ENCODE measurements at regions not wholly inside any gene's neighbourhood (a gene's known extent, or its start where the extent isn't known, plus 50 kb on each side); places are given as distances from the start of the nearest gene placed in this dataset.

- DNase-seq, result no peak
- Mint-ChIP-seq H3K4me3 (no peak overlapping the region), H3K9me3 (peaks cover 4% of the 10 kb centered on the region), H3K36me3 (ENCODE audit: insufficient read depth) (no peaks in the 10 kb centered on the region), H3K4me1 (ENCODE audit: low read depth) (peaks cover 4% of the 10 kb centered on the region), H3K27me3 (ENCODE audit: low read depth) (no peaks in the 10 kb centered on the region)
- no peak for ATAC-seq
Measured at GRCh38 chr3:28089527-28089897, 151.9 kb upstream of the CMC1 start.

DNA sequence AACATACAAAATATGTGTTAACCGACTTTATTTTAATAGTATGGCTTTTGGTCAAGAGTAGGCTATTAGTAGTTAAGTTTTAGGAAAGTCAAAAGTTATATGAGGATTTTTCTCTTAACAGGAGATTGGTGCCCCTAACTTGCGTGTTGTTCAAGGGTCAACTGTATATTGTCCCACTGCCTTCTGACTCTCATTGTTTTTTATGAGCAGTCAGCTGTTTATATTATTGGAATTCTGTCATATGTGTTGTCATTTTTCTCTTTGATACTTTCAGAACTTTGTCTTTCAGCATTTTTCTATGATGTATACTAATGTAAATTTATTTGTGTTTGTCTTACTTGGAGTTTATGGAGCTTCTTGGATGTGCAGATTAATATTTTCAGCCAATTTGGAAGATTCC, 142.1 kb upstream of the CMC1 start:
- no peaks in the 10 kb centered on the region for H3K27me3 Mint-ChIP-seq (ENCODE audit: low read depth)
- H3K36me3 Mint-ChIP-seq (ENCODE audit: insufficient read depth), result no peaks in the 10 kb centered on the region
- no peak overlapping the region for H3K4me3 Mint-ChIP-seq
- H3K9me3 Mint-ChIP-seq, result peaks cover 19% of the 10 kb centered on the region
- no peaks in the 10 kb centered on the region for H3K4me1 Mint-ChIP-seq (ENCODE audit: low read depth)
- no peak for ATAC-seq
- DNase-seq, result no peak

- DNase-seq, result no peak
- Mint-ChIP-seq H3K36me3 (ENCODE audit: insufficient read depth) (no peaks in the 10 kb centered on the region), H3K4me1 (ENCODE audit: low read depth) (no peaks in the 10 kb centered on the region), H3K4me3 (no peak overlapping the region), H3K27me3 (ENCODE audit: low read depth) (peaks cover 4% of the 10 kb centered on the region), H3K9me3 (peaks cover 19% of the 10 kb centered on the region)
- ATAC-seq, result no peak
Measured at GRCh38 chr3:28101705-28102104, 139.7 kb upstream of the CMC1 start.

GRCh38 chr3:28103861-28104260, 137.6 kb upstream of the CMC1 start:
- no peak overlapping the region for H3K4me3 Mint-ChIP-seq
- H3K4me1 Mint-ChIP-seq (ENCODE audit: low read depth), result no peaks in the 10 kb centered on the region
- peaks cover 4% of the 10 kb centered on the region for H3K27me3 Mint-ChIP-seq (ENCODE audit: low read depth)
- ATAC-seq (no peak), DNase-seq (no peak)
- no peaks in the 10 kb centered on the region for H3K36me3 Mint-ChIP-seq (ENCODE audit: insufficient read depth)
- H3K9me3 Mint-ChIP-seq, result peaks cover 19% of the 10 kb centered on the region

- Mint-ChIP-seq H3K36me3 (ENCODE audit: insufficient read depth) (no peaks in the 10 kb centered on the region), H3K9me3 (peaks cover 10% of the 10 kb centered on the region)
- ATAC-seq, result no peak
Measured at GRCh38 chr3:28104896-28105534, 136.4 kb upstream of the CMC1 start.

DNA sequence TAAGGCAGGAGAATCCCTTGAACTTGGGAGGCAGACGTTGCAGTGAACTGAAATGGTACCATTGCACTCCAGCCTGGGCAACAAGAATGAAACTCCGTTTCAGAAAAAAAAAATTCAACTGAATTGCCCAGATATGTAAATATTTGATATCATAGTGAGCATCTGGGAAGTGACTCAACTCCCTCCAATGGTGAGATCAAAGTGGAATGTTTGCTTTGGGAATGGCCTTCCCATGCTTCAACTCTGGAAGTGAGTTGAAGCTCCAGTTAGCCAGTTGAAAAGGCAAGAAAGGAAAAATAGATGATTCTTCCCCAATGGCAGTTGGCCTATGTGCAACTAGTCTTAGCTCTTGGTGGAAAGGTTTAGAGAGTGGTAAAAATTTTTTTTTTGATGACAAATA, 131.6 kb upstream of the CMC1 start:
- H3K4me3 Mint-ChIP-seq, result no peak overlapping the region
- H3K4me1 Mint-ChIP-seq (ENCODE audit: low read depth), result no peaks in the 10 kb centered on the region
- DNase-seq, result no peak
- ATAC-seq, result no peak
- H3K27me3 Mint-ChIP-seq (ENCODE audit: low read depth), result peaks cover under 1% of the 10 kb centered on the region
- no peaks in the 10 kb centered on the region for H3K36me3 Mint-ChIP-seq (ENCODE audit: insufficient read depth)
- no peaks in the 10 kb centered on the region for H3K9me3 Mint-ChIP-seq

More at GRCh38 chr3:28104896-28105534, 136.4 kb upstream of the CMC1 start:
- Mint-ChIP-seq H3K4me1 (ENCODE audit: low read depth) (no peaks in the 10 kb centered on the region), H3K4me3 (no peak overlapping the region), H3K27me3 (ENCODE audit: low read depth) (peaks cover 4% of the 10 kb centered on the region)
- DNase-seq, result no peak

DNA sequence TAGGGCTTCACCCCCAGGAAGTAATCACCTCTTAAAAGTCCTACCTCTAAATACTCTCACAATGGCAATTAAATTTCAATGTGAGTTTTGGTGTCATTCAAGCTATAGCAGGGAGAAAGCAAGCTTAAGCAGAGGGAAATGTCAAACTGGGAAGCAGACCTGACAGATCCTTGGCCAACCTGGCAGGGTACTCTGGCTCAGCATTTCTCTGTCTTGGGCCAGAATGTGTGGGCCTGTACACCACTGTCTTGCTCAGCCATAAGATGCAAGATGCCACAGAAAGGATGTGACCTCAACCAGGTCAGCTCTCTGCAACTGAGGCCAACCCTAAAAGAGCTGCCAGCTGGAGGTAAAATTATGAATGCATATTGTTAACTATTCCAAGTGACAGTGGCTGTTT, 130.6 kb upstream of the CMC1 start:
- Mint-ChIP-seq H3K4me1 (ENCODE audit: low read depth) (no peaks in the 10 kb centered on the region), H3K9me3 (no peaks in the 10 kb centered on the region), H3K36me3 (ENCODE audit: insufficient read depth) (no peaks in the 10 kb centered on the region), H3K27me3 (ENCODE audit: low read depth) (no peaks in the 10 kb centered on the region), H3K4me3 (no peak overlapping the region)
- DNase-seq (no peak), ATAC-seq (no peak)

DNA sequence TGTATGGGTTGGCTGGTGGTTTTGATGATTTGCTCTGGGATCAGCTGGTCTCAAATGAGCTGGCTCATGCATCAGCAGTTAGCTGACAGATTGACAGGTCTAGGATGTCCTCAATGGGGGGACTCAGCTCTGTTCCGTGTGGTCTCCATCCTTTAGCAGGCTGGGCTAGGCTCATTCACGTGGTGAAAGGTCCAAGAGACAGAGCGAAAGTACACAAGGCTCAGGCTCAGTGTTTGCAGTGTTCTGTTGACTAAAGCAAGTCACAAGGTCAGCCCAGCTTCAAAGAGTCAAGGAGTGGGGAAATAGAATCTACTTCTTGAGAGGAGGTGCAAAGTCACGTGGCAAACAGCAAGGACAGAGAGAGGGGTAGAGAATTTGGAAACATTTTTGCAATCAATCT, 126.5 kb upstream of the CMC1 start:
- Mint-ChIP-seq H3K27me3 (ENCODE audit: low read depth) (no peaks in the 10 kb centered on the region), H3K4me3 (no peak overlapping the region), H3K36me3 (ENCODE audit: insufficient read depth) (no peaks in the 10 kb centered on the region), H3K9me3 (no peaks in the 10 kb centered on the region), H3K4me1 (ENCODE audit: low read depth) (no peaks in the 10 kb centered on the region)
- ATAC-seq, result no peak
- no peak for DNase-seq

DNA sequence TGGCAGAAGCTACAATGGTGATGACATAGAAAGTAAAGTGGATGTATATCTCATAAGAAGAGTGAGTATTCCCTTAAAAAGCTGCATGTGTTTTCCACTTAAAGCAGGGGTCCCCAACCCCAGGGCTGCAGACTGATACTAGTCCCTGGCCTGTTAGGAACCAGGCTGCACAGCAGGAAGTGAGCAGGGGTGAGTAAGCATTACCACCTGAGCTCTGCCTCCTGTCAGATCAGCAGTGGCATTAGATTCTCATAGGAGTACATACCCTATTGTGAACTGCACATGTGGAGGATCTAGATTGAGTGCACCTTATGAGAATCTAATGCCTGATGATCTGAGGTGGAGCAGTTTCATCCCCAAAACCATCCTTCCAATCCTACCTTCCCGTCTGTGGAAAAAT, 126.1 kb upstream of the CMC1 start:
- Mint-ChIP-seq H3K36me3 (ENCODE audit: insufficient read depth) (no peaks in the 10 kb centered on the region), H3K9me3 (no peaks in the 10 kb centered on the region), H3K4me1 (ENCODE audit: low read depth) (no peaks in the 10 kb centered on the region), H3K4me3 (no peak overlapping the region), H3K27me3 (ENCODE audit: low read depth) (no peaks in the 10 kb centered on the region)
- DNase-seq, result no peak
- no peak for ATAC-seq

- H3K27me3 Mint-ChIP-seq (ENCODE audit: low read depth), result no peaks in the 10 kb centered on the region
- no peaks in the 10 kb centered on the region for H3K9me3 Mint-ChIP-seq
- no peak overlapping the region for H3K4me3 Mint-ChIP-seq
- DNase-seq (no peak), ATAC-seq (no peak)
- H3K4me1 Mint-ChIP-seq (ENCODE audit: low read depth), result no peaks in the 10 kb centered on the region
- H3K36me3 Mint-ChIP-seq (ENCODE audit: insufficient read depth), result no peaks in the 10 kb centered on the region
Measured at GRCh38 chr3:28117598-28117997, 123.8 kb upstream of the CMC1 start.

DNA sequence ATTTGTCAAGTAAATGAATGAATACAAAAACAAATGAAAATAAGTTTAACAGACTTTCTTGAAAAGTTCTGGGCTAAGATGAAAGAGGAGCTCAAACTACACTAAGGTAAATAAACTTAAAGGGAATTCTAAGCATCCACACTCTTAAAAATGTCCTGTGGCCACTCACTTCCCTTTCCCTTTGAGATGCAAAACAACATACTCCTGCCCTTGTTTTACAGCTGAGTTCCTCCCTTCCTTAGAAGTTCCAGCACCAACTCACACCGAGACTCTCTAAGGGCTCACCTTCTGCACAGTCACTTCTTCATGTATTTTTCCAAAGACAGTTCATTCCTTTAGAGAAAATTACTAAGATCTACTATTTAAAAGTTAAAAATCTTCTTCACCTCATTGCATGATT, 123.3 kb upstream of the CMC1 start:
- DNase-seq (no peak), ATAC-seq (no peak)
- H3K36me3 Mint-ChIP-seq (ENCODE audit: insufficient read depth), result no peaks in the 10 kb centered on the region
- no peaks in the 10 kb centered on the region for H3K9me3 Mint-ChIP-seq
- no peaks in the 10 kb centered on the region for H3K4me1 Mint-ChIP-seq (ENCODE audit: low read depth)
- H3K27me3 Mint-ChIP-seq (ENCODE audit: low read depth), result no peaks in the 10 kb centered on the region
- H3K4me3 Mint-ChIP-seq, result no peak overlapping the region

- no peak for ATAC-seq
- H3K4me3 Mint-ChIP-seq, result no peak overlapping the region
- H3K9me3 Mint-ChIP-seq, result no peaks in the 10 kb centered on the region
- no peak for DNase-seq
- no peaks in the 10 kb centered on the region for H3K36me3 Mint-ChIP-seq (ENCODE audit: insufficient read depth)
- peaks cover 3% of the 10 kb centered on the region for H3K4me1 Mint-ChIP-seq (ENCODE audit: low read depth)
- H3K27me3 Mint-ChIP-seq (ENCODE audit: low read depth), result no peaks in the 10 kb centered on the region
Measured at GRCh38 chr3:28122227-28122626, 119.2 kb upstream of the CMC1 start.

DNA sequence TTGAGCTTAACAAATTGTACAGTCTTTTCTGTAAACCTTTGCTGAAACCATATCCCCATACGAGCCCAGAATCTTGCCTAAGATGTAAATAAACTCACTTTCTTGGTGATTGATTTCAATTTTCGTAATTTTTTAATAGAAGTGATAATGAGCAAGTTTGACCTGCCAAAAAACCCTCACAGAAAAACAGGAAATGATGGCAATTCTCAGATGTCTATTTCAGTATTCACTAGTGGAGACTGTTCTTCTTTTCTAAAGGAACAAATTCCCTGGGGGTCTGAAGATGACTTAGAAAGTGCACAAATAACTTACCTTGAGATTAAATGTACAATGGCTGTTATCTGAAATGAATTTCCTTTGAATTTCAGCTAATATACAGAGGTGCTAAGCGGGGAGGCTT, 116.5 kb upstream of the CMC1 start:
- no peak for ATAC-seq
- no peak overlapping the region for H3K4me3 Mint-ChIP-seq
- DNase-seq, result no peak
- peaks cover 3% of the 10 kb centered on the region for H3K4me1 Mint-ChIP-seq (ENCODE audit: low read depth)
- H3K9me3 Mint-ChIP-seq, result no peaks in the 10 kb centered on the region
- H3K36me3 Mint-ChIP-seq (ENCODE audit: insufficient read depth), result no peaks in the 10 kb centered on the region
- no peaks in the 10 kb centered on the region for H3K27me3 Mint-ChIP-seq (ENCODE audit: low read depth)

GRCh38 chr3:28125342-28125741, 116.1 kb upstream of the CMC1 start:
- Mint-ChIP-seq H3K36me3 (ENCODE audit: insufficient read depth) (no peaks in the 10 kb centered on the region), H3K4me1 (ENCODE audit: low read depth) (peaks cover 3% of the 10 kb centered on the region), H3K9me3 (no peaks in the 10 kb centered on the region), H3K27me3 (ENCODE audit: low read depth) (no peaks in the 10 kb centered on the region), H3K4me3 (no peak overlapping the region)
- no peak for ATAC-seq
- DNase-seq, result no peak

DNA sequence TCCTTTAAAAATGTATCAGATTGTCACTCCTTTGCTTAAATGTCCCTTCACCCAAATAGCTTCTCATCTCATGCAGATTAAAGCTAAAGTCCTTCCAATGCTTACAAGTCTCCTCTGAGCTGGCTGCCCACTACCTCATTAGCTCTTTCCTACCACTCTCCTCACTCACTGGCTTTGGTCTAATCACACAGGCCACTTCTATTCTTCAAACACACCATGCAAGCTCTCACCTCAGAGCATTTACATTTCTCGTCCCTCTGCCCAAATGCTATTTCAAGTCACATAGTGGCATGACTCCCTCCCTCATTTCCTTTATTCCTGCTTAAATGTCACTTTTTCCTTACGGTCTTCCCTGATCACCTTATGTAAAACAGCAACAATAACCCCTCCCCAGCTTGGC, 110.6 kb upstream of the CMC1 start:
- ATAC-seq (no peak), DNase-seq (no peak)
- Mint-ChIP-seq H3K27me3 (ENCODE audit: low read depth) (no peaks in the 10 kb centered on the region), H3K4me1 (ENCODE audit: low read depth) (no peaks in the 10 kb centered on the region), H3K4me3 (no peak overlapping the region), H3K36me3 (ENCODE audit: insufficient read depth) (no peaks in the 10 kb centered on the region), H3K9me3 (no peaks in the 10 kb centered on the region)

GRCh38 chr3:28132941-28133340, 108.5 kb upstream of the CMC1 start:
- Mint-ChIP-seq H3K4me3 (no peak overlapping the region), H3K4me1 (ENCODE audit: low read depth) (no peaks in the 10 kb centered on the region)

More at GRCh38 chr3:28132941-28133340, 108.5 kb upstream of the CMC1 start:
- ATAC-seq, result no peak
- no peak for DNase-seq
- Mint-ChIP-seq H3K36me3 (ENCODE audit: insufficient read depth) (no peaks in the 10 kb centered on the region), H3K27me3 (ENCODE audit: low read depth) (no peaks in the 10 kb centered on the region), H3K9me3 (no peaks in the 10 kb centered on the region)

Measured in activated T-cell treated with anti-CD3 and anti-CD28 coated beads, Interleukin-2, amount 50 U/mL, for 4 hours (primary cell).